ENCODE measurements at regions not wholly inside any gene's neighbourhood (a gene's known extent, or its start where the extent isn't known, plus 50 kb on each side); places are given as distances from the start of the nearest gene placed in this dataset.

GRCh38 chr1:47506053-47506452 lies 68.2 kb downstream of the FOXD2 start:
- no peak for TF ChIP-seq CTCF (IDR thresholded peaks at IDR 0.05; ENCODE audit: insufficient read depth, missing control alignments)
- no peak for DNase-seq (ENCODE audit: insufficient read length, low spot score)
- no peak for FAIRE-seq

- no peak for TF ChIP-seq CTCF (IDR thresholded peaks at IDR 0.05; ENCODE audit: insufficient read depth, missing control alignments)
- DNase-seq (ENCODE audit: insufficient read length, low spot score) (no peak), FAIRE-seq (no peak)
Observed at GRCh38 chr1:47507144-47507543, 69.3 kb downstream of the FOXD2 start.

- FAIRE-seq, result no peak
- no peak for DNase-seq (ENCODE audit: insufficient read length, low spot score)
Observed at GRCh38 chr1:47507881-47508701, 70.2 kb downstream of the FOXD2 start.

GRCh38 chr1:47508702-47509431 lies 71.0 kb downstream of the FOXD2 start:
- no peak for TF ChIP-seq CTCF (IDR thresholded peaks at IDR 0.05; ENCODE audit: insufficient read depth, missing control alignments)
- no peak for DNase-seq (ENCODE audit: insufficient read length, low spot score)
- no peak for FAIRE-seq

More at GRCh38 chr1:47507881-47508701, 70.2 kb downstream of the FOXD2 start:
- TF ChIP-seq CTCF (IDR thresholded peaks at IDR 0.05; ENCODE audit: insufficient read depth, missing control alignments), result no peak

GRCh38 chr1:47510282-47510811 lies 72.5 kb downstream of the FOXD2 start:
- no peak for FAIRE-seq
- no peak for DNase-seq (ENCODE audit: insufficient read length, low spot score)
- no peak for TF ChIP-seq CTCF (IDR thresholded peaks at IDR 0.05; ENCODE audit: insufficient read depth, missing control alignments)

- FAIRE-seq, result no peak
- no peak for TF ChIP-seq CTCF (IDR thresholded peaks at IDR 0.05; ENCODE audit: insufficient read depth, missing control alignments)
- DNase-seq (ENCODE audit: insufficient read length, low spot score), result no peak
Observed at GRCh38 chr1:47511825-47512224, 74.0 kb downstream of the FOXD2 start.
